Activated naive CD4-positive, alpha-beta T cell treated with anti-CD3 and anti-CD28 coated beads, Interleukin-2, amount 50 U/mL, for 72 hours (primary cell): ENCODE measurements at regions not wholly inside any gene's neighbourhood (a gene's known extent, or its start where the extent isn't known, plus 50 kb on each side); places are given as distances from the start of the nearest gene placed in this dataset.
"Not testable (repeated sequence)": the region's sequence is repeated elsewhere in the genome, so short reads cannot be mapped to it uniquely, and the experiment has no call there.

ENCODE experiments used
- ATAC-seq, 2 donors: fragments of 150-1000 bp; cut with Tn5 transposase; 2 replicates each; pipeline ENCODE4 v1.10.0; 2021; ENCODE audit warnings: mild to moderate bottlenecking in 2 of 2, moderate library complexity in 2 of 2
- DNase-seq, 2 donors: peaks; one replicate each; pipeline ENCODE4 v3.0.0; 2021 to 2022; ENCODE audit warnings: low spot score in 2 of 2
- H3K27ac Mint-ChIP-seq, 2 donors: one replicate each; pipeline ENCODE4 v1.8.0; 2022; ENCODE audit warnings: mild to moderate bottlenecking in 2 of 2, mixed read lengths in 2 of 2
- H3K36me3 Mint-ChIP-seq, 2 donors: one replicate each; pipeline ENCODE4 v1.8.0; 2022; ENCODE audit warnings: mixed read lengths in 2 of 2
- H3K9me3 Mint-ChIP-seq, 2 donors: one replicate each; pipeline ENCODE4 v1.8.0; 2022; ENCODE audit warnings: mixed read lengths in 2 of 2

GRCh38 chr7:110386913-110387312 lies 704.0 kb upstream of the LRRN3 start:
- no peak overlapping the region for H3K27ac Mint-ChIP-seq
- no peak for ATAC-seq
- no peak for DNase-seq
- no peaks in the 10 kb centered on the region for H3K36me3 Mint-ChIP-seq
- H3K9me3 Mint-ChIP-seq, result no peaks in the 10 kb centered on the region

- H3K36me3 Mint-ChIP-seq, result no peaks in the 10 kb centered on the region
- H3K9me3 Mint-ChIP-seq, result no peaks in the 10 kb centered on the region
- no peak overlapping the region for H3K27ac Mint-ChIP-seq
- DNase-seq (no peak), ATAC-seq (no peak)
These were observed 703.2 kb upstream of the LRRN3 start for GRCh38 chr7:110387689-110388088.

DNA sequence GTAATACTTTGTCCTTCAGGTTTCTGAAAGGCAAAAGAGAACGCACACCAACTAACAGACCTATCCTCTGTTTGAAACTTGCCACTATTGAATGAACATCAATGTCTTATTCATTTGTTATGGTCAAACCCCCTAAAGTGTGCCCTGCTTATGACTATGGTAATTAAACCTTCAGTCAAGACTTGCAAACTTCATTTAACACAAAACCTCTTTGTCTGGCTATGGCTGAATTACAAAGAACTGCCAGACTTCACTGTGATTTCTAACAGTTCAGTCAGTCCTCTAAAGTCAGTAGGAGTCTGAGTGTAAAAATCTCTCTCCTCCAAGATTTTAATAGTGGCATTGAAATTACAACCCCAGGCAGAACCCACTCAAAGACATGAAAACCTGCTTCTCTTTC lies 702.5 kb upstream of the LRRN3 start:
- no peaks in the 10 kb centered on the region for H3K36me3 Mint-ChIP-seq
- H3K27ac Mint-ChIP-seq, result no peak overlapping the region
- ATAC-seq, result no peak
- no peak for DNase-seq
- no peaks in the 10 kb centered on the region for H3K9me3 Mint-ChIP-seq

DNA sequence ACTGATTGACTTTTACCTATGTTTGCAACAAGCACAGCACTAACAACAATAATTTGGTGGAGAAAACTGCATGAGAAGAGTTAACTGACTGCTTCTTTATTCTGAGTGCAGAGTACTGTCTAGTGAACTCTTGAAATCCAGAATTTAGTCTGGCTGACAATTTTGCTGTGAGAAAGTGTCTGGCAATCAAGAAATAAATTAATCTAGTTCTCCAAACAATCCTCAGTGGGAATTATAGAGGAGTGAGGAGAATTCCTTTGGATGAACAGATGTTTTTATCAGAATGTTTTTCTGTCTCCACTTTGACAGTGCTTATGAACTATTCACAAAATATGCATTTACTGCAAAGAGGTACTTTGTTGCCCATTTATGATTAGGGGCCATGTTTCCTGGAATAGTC lies 694.9 kb upstream of the LRRN3 start:
- no peak for ATAC-seq
- DNase-seq, result no peak
- H3K27ac Mint-ChIP-seq, result no peak overlapping the region
- H3K9me3 Mint-ChIP-seq, result no peaks in the 10 kb centered on the region
- H3K36me3 Mint-ChIP-seq, result no peaks in the 10 kb centered on the region

- no peak for ATAC-seq
- Mint-ChIP-seq H3K36me3 (no peaks in the 10 kb centered on the region), H3K9me3 (no peaks in the 10 kb centered on the region), H3K27ac (no peak overlapping the region)
- no peak for DNase-seq
These were observed 692.8 kb upstream of the LRRN3 start for GRCh38 chr7:110397927-110398660.

DNA sequence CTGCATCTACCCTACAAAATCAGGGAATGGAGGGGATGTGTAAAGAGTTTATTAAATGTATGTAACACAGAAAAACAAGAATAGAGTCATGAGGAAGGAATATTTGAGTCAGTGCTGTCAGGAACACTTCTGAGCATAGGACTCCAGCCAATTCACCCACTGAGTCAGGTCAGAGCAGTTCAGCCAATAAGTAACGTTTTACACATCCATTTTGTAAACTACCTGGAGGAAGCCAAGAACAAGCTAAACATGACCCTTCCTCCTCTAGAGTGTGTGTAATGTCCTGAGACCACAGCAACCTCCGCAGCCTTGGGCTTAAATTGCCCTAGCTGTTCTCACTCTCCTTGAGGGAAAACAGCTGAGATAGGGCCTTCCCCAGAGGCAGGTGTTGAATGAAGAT lies 691.5 kb upstream of the LRRN3 start:
- H3K27ac Mint-ChIP-seq, result no peak overlapping the region
- no peak for DNase-seq
- no peak for ATAC-seq
- H3K36me3 Mint-ChIP-seq, result no peaks in the 10 kb centered on the region
- H3K9me3 Mint-ChIP-seq, result no peaks in the 10 kb centered on the region

- DNase-seq, result no peak
- no peaks in the 10 kb centered on the region for H3K9me3 Mint-ChIP-seq
- no peak overlapping the region for H3K27ac Mint-ChIP-seq
- ATAC-seq, result no peak
- no peaks in the 10 kb centered on the region for H3K36me3 Mint-ChIP-seq
These were observed 690.5 kb upstream of the LRRN3 start for GRCh38 chr7:110400411-110400810.

DNA sequence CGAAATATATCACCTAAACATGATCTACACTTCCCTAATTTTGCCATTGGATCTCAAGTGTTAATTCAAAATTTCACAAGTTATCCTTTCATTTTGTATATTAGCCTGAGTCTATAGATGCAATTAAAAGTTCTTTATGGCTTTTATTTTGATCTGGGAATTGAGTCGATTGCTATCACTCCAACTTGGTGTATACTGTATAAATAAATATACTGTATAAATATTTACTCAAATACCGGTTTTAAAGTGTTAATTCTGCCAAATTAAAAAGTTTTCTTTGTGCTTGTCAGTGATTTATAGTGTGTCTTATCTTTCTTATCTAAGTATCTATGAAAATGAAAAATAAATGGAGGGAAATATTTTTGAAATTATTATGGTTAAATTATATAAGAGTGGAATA lies 683.7 kb upstream of the LRRN3 start:
- no peak for ATAC-seq
- H3K36me3 Mint-ChIP-seq, result no peaks in the 10 kb centered on the region

GRCh38 chr7:110407706-110408105 lies 683.2 kb upstream of the LRRN3 start:
- H3K9me3 Mint-ChIP-seq, result no peaks in the 10 kb centered on the region
- DNase-seq (no peak), ATAC-seq (no peak)
- H3K27ac Mint-ChIP-seq, result no peak overlapping the region
- no peaks in the 10 kb centered on the region for H3K36me3 Mint-ChIP-seq

More for the DNA sequence above, 683.7 kb upstream of the LRRN3 start:
- no peak for DNase-seq
- Mint-ChIP-seq H3K9me3 (no peaks in the 10 kb centered on the region), H3K27ac (no peak overlapping the region)

GRCh38 chr7:110412614-110413013 lies 678.3 kb upstream of the LRRN3 start:
- DNase-seq, result no peak
- no peak overlapping the region for H3K27ac Mint-ChIP-seq
- H3K36me3 Mint-ChIP-seq, result no peaks in the 10 kb centered on the region
- ATAC-seq, result no peak
- no peaks in the 10 kb centered on the region for H3K9me3 Mint-ChIP-seq

- Mint-ChIP-seq H3K36me3 (no peaks in the 10 kb centered on the region), H3K9me3 (no peaks in the 10 kb centered on the region), H3K27ac (no peak overlapping the region)
- DNase-seq (no peak), ATAC-seq (no peak)
These were observed 677.9 kb upstream of the LRRN3 start for GRCh38 chr7:110413038-110413437.

- Mint-ChIP-seq H3K27ac (no peak overlapping the region), H3K9me3 (no peaks in the 10 kb centered on the region), H3K36me3 (no peaks in the 10 kb centered on the region)
- ATAC-seq, result no peak
- DNase-seq, result no peak
These were observed 673.3 kb upstream of the LRRN3 start for GRCh38 chr7:110417611-110418010.

- DNase-seq, result no peak
- Mint-ChIP-seq H3K36me3 (no peaks in the 10 kb centered on the region), H3K27ac (no peak overlapping the region), H3K9me3 (no peaks in the 10 kb centered on the region)
- no peak for ATAC-seq
These were observed 672.2 kb upstream of the LRRN3 start for GRCh38 chr7:110418659-110419280.

GRCh38 chr7:110420788-110421187 lies 670.1 kb upstream of the LRRN3 start:
- H3K36me3 Mint-ChIP-seq, result no peaks in the 10 kb centered on the region
- ATAC-seq (no peak), DNase-seq (no peak)
- H3K9me3 Mint-ChIP-seq, result no peaks in the 10 kb centered on the region
- H3K27ac Mint-ChIP-seq, result no peak overlapping the region

GRCh38 chr7:110421490-110422241 lies 669.3 kb upstream of the LRRN3 start:
- H3K27ac Mint-ChIP-seq, result no peak overlapping the region
- no peak for ATAC-seq
- H3K36me3 Mint-ChIP-seq, result no peaks in the 10 kb centered on the region

DNA sequence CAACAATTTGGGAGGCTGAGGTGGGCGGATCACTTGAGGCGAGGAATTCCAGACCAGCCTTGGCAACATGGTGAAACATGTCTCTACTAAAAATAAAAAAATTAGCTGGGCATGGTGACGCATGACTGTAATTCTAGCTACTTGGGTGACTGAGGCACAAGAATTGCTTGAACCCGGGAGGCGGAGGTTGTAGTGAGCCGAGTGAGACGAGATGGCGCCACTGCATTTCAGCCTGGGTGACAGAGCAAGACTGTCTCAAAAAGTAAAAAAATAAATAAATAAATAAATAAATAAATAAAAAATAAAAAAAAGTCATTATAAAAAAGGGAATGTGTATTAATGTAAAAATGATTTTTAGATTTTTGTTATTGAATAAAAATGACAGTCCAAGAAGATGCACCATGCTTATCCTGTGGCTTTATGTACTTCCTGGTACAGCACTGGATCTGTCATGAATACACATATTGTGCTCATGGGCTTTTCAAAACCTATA lies 658.8 kb upstream of the LRRN3 start:
- Mint-ChIP-seq H3K27ac (no peak overlapping the region), H3K9me3 (no peaks in the 10 kb centered on the region), H3K36me3 (no peaks in the 10 kb centered on the region)
- ATAC-seq (no peak), DNase-seq (no peak)

More at GRCh38 chr7:110421490-110422241, 669.3 kb upstream of the LRRN3 start:
- no peak for DNase-seq
- H3K9me3 Mint-ChIP-seq, result no peaks in the 10 kb centered on the region

- not testable (repeated sequence) for H3K27ac Mint-ChIP-seq, DNase-seq, H3K9me3 Mint-ChIP-seq, ATAC-seq, H3K36me3 Mint-ChIP-seq
These were observed 652.0 kb upstream of the LRRN3 start for GRCh38 chr7:110438926-110439325.
